Breast epithelium (tissue), 4 donors: ENCODE measurements at regions not wholly inside any gene's neighbourhood (a gene's known extent, or its start where the extent isn't known, plus 50 kb on each side); places are given as distances from the start of the nearest gene placed in this dataset.

ENCODE experiments used
- DNase-seq, 2 donors: peaks; one replicate each; pipeline ENCODE4 v3.0.0-alpha.2; 2019; ENCODE audit warnings: low spot score in 2 of 2
- H3K27ac ChIP-seq, 2 donors: fragments of 200-600 bp; sonication (generic) in 1 of 2; one replicate each; pipeline ENCODE4 v1.5.1; 2016 to 2019; ENCODE audit warnings: mild to moderate bottlenecking in 1 of 2
- H3K27me3 ChIP-seq, 2 donors: fragments of 200-600 bp; sonication (generic) in 1 of 2; one replicate each; pipeline versions ENCODE4 v1.5.1 to v1.6.0; 2017 to 2019; ENCODE audit warnings: control low read depth in 1 of 2, mild to moderate bottlenecking in 1 of 2
- H3K36me3 ChIP-seq: fragments of 200-600 bp; one replicate; pipeline ENCODE4 v1.5.1; 2019
- H3K4me1 ChIP-seq, 2 donors: fragments of 200-600 bp; sonication (generic); one replicate each; pipeline ENCODE4 v1.5.1; 2016 to 2019; ENCODE audit warnings: control low read depth in 1 of 2
- H3K4me3 ChIP-seq, 3 donors: fragments of 200-600 bp; sonication (generic); 1 replicate in 2 of 3; 2 replicates in 1 of 3; pipeline ENCODE4 v1.5.1; 2016 to 2019; ENCODE audit warnings: mild to moderate bottlenecking in 3 of 3, moderate library complexity in 2 of 3
- H3K9me3 ChIP-seq, 2 donors: fragments of 200-600 bp; sonication (generic) in 1 of 2; one replicate each; pipeline ENCODE4 v1.5.1; 2016 to 2019; ENCODE audit warnings: control low read depth in 1 of 2
- CTCF ChIP-seq, 3 donors: fragments of 450-650 bp; IDR thresholded peaks; one replicate each; pipeline ENCODE4 v1.5.1; 2016 to 2017; ENCODE audit warnings: antibody characterized with exemption in 3 of 3, mild to moderate bottlenecking in 3 of 3, moderate library complexity in 3 of 3
- POLR2A ChIP-seq: fragments of 450-650 bp; IDR thresholded peaks from one replicate; pipeline ENCODE4 v1.6.1; 2016; ENCODE audit warnings: antibody characterized with exemption, mild to moderate bottlenecking, moderate library complexity
- POLR2AphosphoS5 ChIP-seq, 3 donors: sonication (generic); formaldehyde crosslinking; IDR thresholded peaks; one replicate each; pipeline ENCODE4 v1.6.1; 2017; ENCODE audit warnings: antibody characterized with exemption in 3 of 3
- intact Hi-C: fragments of 100-400 bp; cut with DNase I; formaldehyde crosslinking; loops from one replicate; pipeline ENCODE4 v1.15.1; 2023; ENCODE audit warnings: low total_unique reads

GRCh38 chr6:119799596-119800509 is 450.3 kb upstream of the MAN1A1 start:
- Histone ChIP-seq H3K27ac (peak overlapping the region in 1 of 2 donors; percentile 5), H3K4me1 (no peaks in the 10 kb centered on the region), H3K27me3 (no peaks in the 10 kb centered on the region), H3K4me3 (no peak overlapping the region), H3K9me3 (no peaks in the 10 kb centered on the region), H3K36me3 (no peaks in the 10 kb centered on the region)
- TF ChIP-seq CTCF (IDR thresholded peaks at IDR 0.05) (no peak), POLR2AphosphoS5 (IDR thresholded peaks at IDR 0.05) (no peak), POLR2A (no peak)
- intact Hi-C loops, result loop anchor here (2.0 kb wide), 1 partner anchor 21 kb away; no protein-coding TSS in a partner anchor
- DNase-seq, result no peak

GRCh38 chr6:119791736-119792135 is 442.2 kb upstream of the MAN1A1 start:
- no peaks in the 10 kb centered on the region for H3K4me1 ChIP-seq

GRCh38 chr6:119781365-119781764 is 431.8 kb upstream of the MAN1A1 start:
- DNase-seq, result no peak
- no peaks in the 10 kb centered on the region for H3K36me3 ChIP-seq
- intact Hi-C loops, result no loop called here
- TF ChIP-seq CTCF (IDR thresholded peaks at IDR 0.05) (no peak), POLR2A (no peak), POLR2AphosphoS5 (IDR thresholded peaks at IDR 0.05) (no peak)
- H3K4me1 ChIP-seq, result no peaks in the 10 kb centered on the region
- no peaks in the 10 kb centered on the region for H3K9me3 ChIP-seq
- H3K27ac ChIP-seq, result no peak overlapping the region
- no peaks in the 10 kb centered on the region for H3K27me3 ChIP-seq
- no peak overlapping the region for H3K4me3 ChIP-seq

More at GRCh38 chr6:119791736-119792135, 442.2 kb upstream of the MAN1A1 start:
- no peaks in the 10 kb centered on the region for H3K27me3 ChIP-seq
- H3K9me3 ChIP-seq, result no peaks in the 10 kb centered on the region
- no peak overlapping the region for H3K4me3 ChIP-seq
- no peaks in the 10 kb centered on the region for H3K36me3 ChIP-seq
- no peak for DNase-seq
- intact Hi-C loops, result no loop called here
- TF ChIP-seq CTCF (IDR thresholded peaks at IDR 0.05), result no peak
- no peak for TF ChIP-seq POLR2A
- no peak for TF ChIP-seq POLR2AphosphoS5 (IDR thresholded peaks at IDR 0.05)
- H3K27ac ChIP-seq, result no peak overlapping the region

GRCh38 chr6:119768201-119768600 is 418.6 kb upstream of the MAN1A1 start:
- H3K36me3 ChIP-seq, result no peaks in the 10 kb centered on the region
- H3K27ac ChIP-seq, result no peak overlapping the region
- TF ChIP-seq POLR2A, result no peak
- TF ChIP-seq CTCF (IDR thresholded peaks at IDR 0.05), result no peak
- no peak for TF ChIP-seq POLR2AphosphoS5 (IDR thresholded peaks at IDR 0.05)
- DNase-seq, result no peak
- intact Hi-C loops, result no loop called here
- H3K4me1 ChIP-seq, result no peaks in the 10 kb centered on the region
- no peak overlapping the region for H3K4me3 ChIP-seq
- peaks cover 12 to 14% of the 10 kb centered on the region in 2 donors for H3K9me3 ChIP-seq
- H3K27me3 ChIP-seq, result no peaks in the 10 kb centered on the region

- H3K27ac ChIP-seq, result no peak overlapping the region
- no peak for TF ChIP-seq CTCF (IDR thresholded peaks at IDR 0.05)
- no peak for TF ChIP-seq POLR2A
- no peak for TF ChIP-seq POLR2AphosphoS5 (IDR thresholded peaks at IDR 0.05)
- H3K9me3 ChIP-seq, result peaks cover 0 to 3% of the 10 kb centered on the region in 2 donors
- no peak for DNase-seq
- no peaks in the 10 kb centered on the region for H3K4me1 ChIP-seq
- no peak overlapping the region for H3K4me3 ChIP-seq
- intact Hi-C loops, result no loop called here
- H3K27me3 ChIP-seq, result no peaks in the 10 kb centered on the region
- no peaks in the 10 kb centered on the region for H3K36me3 ChIP-seq
These were observed 415.5 kb upstream of the MAN1A1 start for GRCh38 chr6:119764927-119765681.
